ENCODE measurements at regions not wholly inside any gene's neighbourhood (a gene's known extent, or its start where the extent isn't known, plus 50 kb on each side); places are given as distances from the start of the nearest gene placed in this dataset.

GRCh38 chr13:37456506-37456905, 142.1 kb downstream of the POSTN start:
- no peak overlapping the region for H3K4me3 ChIP-seq (ENCODE audit: low read length)
- DNase-seq (ENCODE audit: low read depth), result no peak
- no peak for TF ChIP-seq CTCF (IDR thresholded peaks at IDR 0.05; ENCODE audit: insufficient read depth, low read depth, low read length, missing control alignments)

GRCh38 chr13:37456041-37456440, 142.5 kb downstream of the POSTN start:
- peak; percentile 29 for DNase-seq (ENCODE audit: low read depth)
- no peak overlapping the region for H3K4me3 ChIP-seq (ENCODE audit: low read length)
- TF ChIP-seq CTCF (IDR thresholded peaks at IDR 0.05; ENCODE audit: insufficient read depth, low read depth, low read length, missing control alignments), result no peak

- DNase-seq (ENCODE audit: low read depth), result peak; percentile 37
- TF ChIP-seq CTCF (IDR thresholded peaks at IDR 0.05; ENCODE audit: insufficient read depth, low read depth, low read length, missing control alignments), result no peak
- H3K4me3 ChIP-seq (ENCODE audit: low read length), result no peak overlapping the region
Measured at GRCh38 chr13:37453246-37453645, 145.3 kb downstream of the POSTN start.

- H3K4me3 ChIP-seq (ENCODE audit: low read length), result no peak overlapping the region
- no peak for TF ChIP-seq CTCF (IDR thresholded peaks at IDR 0.05; ENCODE audit: insufficient read depth, low read depth, low read length, missing control alignments)
- no peak for DNase-seq (ENCODE audit: low read depth)
Measured at GRCh38 chr13:37450276-37450675, 148.3 kb downstream of the POSTN start.

GRCh38 chr13:37448153-37448552, 150.4 kb downstream of the POSTN start:
- no peak for TF ChIP-seq CTCF (IDR thresholded peaks at IDR 0.05; ENCODE audit: insufficient read depth, low read depth, low read length, missing control alignments)
- DNase-seq (ENCODE audit: low read depth), result no peak

GRCh38 chr13:37446503-37446902, 152.1 kb downstream of the POSTN start:
- DNase-seq (ENCODE audit: low read depth), result peak; percentile 98
- no peak overlapping the region for H3K4me3 ChIP-seq (ENCODE audit: low read length)
- no peak for TF ChIP-seq CTCF (IDR thresholded peaks at IDR 0.05; ENCODE audit: insufficient read depth, low read depth, low read length, missing control alignments)

More at GRCh38 chr13:37448153-37448552, 150.4 kb downstream of the POSTN start:
- no peak overlapping the region for H3K4me3 ChIP-seq (ENCODE audit: low read length)

GRCh38 chr13:37443538-37443937, 155.0 kb downstream of the POSTN start:
- peak; percentile 95 for DNase-seq (ENCODE audit: low read depth)
- no peak overlapping the region for H3K4me3 ChIP-seq (ENCODE audit: low read length)
- no peak for TF ChIP-seq CTCF (IDR thresholded peaks at IDR 0.05; ENCODE audit: insufficient read depth, low read depth, low read length, missing control alignments)

Measured in epithelial cell of esophagus (primary cell).